Fibroblast of pulmonary artery (primary cell): ENCODE measurements at regions not wholly inside any gene's neighbourhood (a gene's known extent, or its start where the extent isn't known, plus 50 kb on each side); places are given as distances from the start of the nearest gene placed in this dataset.

ENCODE experiments used
- DNase-seq: peaks from one replicate; pipeline ENCODE4 v3.0.0-alpha.2; 2010; ENCODE audit warnings: low read depth
- H3K4me3 ChIP-seq: replicated peaks from 2 replicates; pipeline ENCODE4 v1.5.1; 2011; ENCODE audit warnings: low read depth, mild to moderate bottlenecking, control low read depth, low read length, moderate library complexity
- CTCF ChIP-seq: IDR thresholded peaks from 2 replicates; pipeline ENCODE4 v1.5.1; 2011; ENCODE audit warnings: mild to moderate bottlenecking, control low read depth, low read length, inconsistent platforms; ENCODE audit errors: missing control alignments

- TF ChIP-seq CTCF, result no peak
- DNase-seq, result no peak
- no peak overlapping the region for H3K4me3 ChIP-seq
Measured at GRCh38 chr6:18049646-18050045, 62.2 kb upstream of the KIF13A start.

- TF ChIP-seq CTCF, result no peak
- no peak for DNase-seq
- no peak overlapping the region for H3K4me3 ChIP-seq
Measured at GRCh38 chr6:18048953-18049630, 61.7 kb upstream of the KIF13A start.

- TF ChIP-seq CTCF, result no peak
- H3K4me3 ChIP-seq, result no peak overlapping the region
- DNase-seq, result peak; percentile 30
Measured at GRCh38 chr6:18047406-18047805, 60.0 kb upstream of the KIF13A start.

GRCh38 chr6:18045507-18045906, 58.1 kb upstream of the KIF13A start:
- no peak for TF ChIP-seq CTCF
- no peak for DNase-seq
- H3K4me3 ChIP-seq, result no peak overlapping the region

GRCh38 chr6:18044108-18044783, 56.8 kb upstream of the KIF13A start:
- H3K4me3 ChIP-seq, result no peak overlapping the region
- TF ChIP-seq CTCF, result no peak
- no peak for DNase-seq

GRCh38 chr6:18042536-18043145, 55.2 kb upstream of the KIF13A start:
- TF ChIP-seq CTCF, result no peak
- DNase-seq, result no peak
- no peak overlapping the region for H3K4me3 ChIP-seq
